ENCODE measurements at regions not wholly inside any gene's neighbourhood (a gene's known extent, or its start where the extent isn't known, plus 50 kb on each side); places are given as distances from the start of the nearest gene placed in this dataset.

- no peak for DNase-seq
- Mint-ChIP-seq H3K36me3 (no peaks in the 10 kb centered on the region), H3K27me3 (no peaks in the 10 kb centered on the region), H3K4me1 (no peaks in the 10 kb centered on the region), H3K27ac (no peak overlapping the region), H3K4me3 (no peak overlapping the region), H3K9me3 (peaks cover 10% of the 10 kb centered on the region)
Measured at GRCh38 chr4:188818300-188818699, 679.1 kb downstream of the TRIML1 start.

GRCh38 chr4:188819233-188819632, 680.0 kb downstream of the TRIML1 start:
- Mint-ChIP-seq H3K4me3 (no peak overlapping the region), H3K4me1 (no peaks in the 10 kb centered on the region), H3K9me3 (peaks cover 7% of the 10 kb centered on the region), H3K27ac (no peak overlapping the region), H3K36me3 (no peaks in the 10 kb centered on the region), H3K27me3 (no peaks in the 10 kb centered on the region)
- no peak for DNase-seq

- H3K4me3 Mint-ChIP-seq = no peak overlapping the region
- no peaks in the 10 kb centered on the region for H3K27me3 Mint-ChIP-seq
- H3K9me3 Mint-ChIP-seq = peaks cover 8% of the 10 kb centered on the region
- no peaks in the 10 kb centered on the region for H3K36me3 Mint-ChIP-seq
- H3K4me1 Mint-ChIP-seq = no peaks in the 10 kb centered on the region
- DNase-seq = no peak
- no peak overlapping the region for H3K27ac Mint-ChIP-seq
Measured at GRCh38 chr4:188821500-188821899, 682.3 kb downstream of the TRIML1 start.

GRCh38 chr4:188822698-188823097, 683.5 kb downstream of the TRIML1 start:
- no peaks in the 10 kb centered on the region for H3K27me3 Mint-ChIP-seq
- no peaks in the 10 kb centered on the region for H3K36me3 Mint-ChIP-seq
- no peak overlapping the region for H3K4me3 Mint-ChIP-seq
- peaks cover 6% of the 10 kb centered on the region for H3K9me3 Mint-ChIP-seq
- H3K27ac Mint-ChIP-seq = no peak overlapping the region
- H3K4me1 Mint-ChIP-seq = no peaks in the 10 kb centered on the region
- DNase-seq = no peak

- no peaks in the 10 kb centered on the region for H3K36me3 Mint-ChIP-seq
Measured at GRCh38 chr4:188824553-188824952, 685.3 kb downstream of the TRIML1 start.

GRCh38 chr4:188826393-188826792, 687.2 kb downstream of the TRIML1 start:
- Mint-ChIP-seq H3K4me3 (no peak overlapping the region), H3K4me1 (no peaks in the 10 kb centered on the region), H3K9me3 (peaks cover 8% of the 10 kb centered on the region), H3K27ac (no peak overlapping the region), H3K36me3 (no peaks in the 10 kb centered on the region), H3K27me3 (no peaks in the 10 kb centered on the region)
- no peak for DNase-seq

More at GRCh38 chr4:188824553-188824952, 685.3 kb downstream of the TRIML1 start:
- Mint-ChIP-seq H3K27ac (no peak overlapping the region), H3K27me3 (no peaks in the 10 kb centered on the region), H3K4me1 (no peaks in the 10 kb centered on the region), H3K4me3 (no peak overlapping the region), H3K9me3 (peaks cover 8% of the 10 kb centered on the region)
- no peak for DNase-seq

- no peaks in the 10 kb centered on the region for H3K27me3 Mint-ChIP-seq
- no peaks in the 10 kb centered on the region for H3K36me3 Mint-ChIP-seq
- no peaks in the 10 kb centered on the region for H3K4me1 Mint-ChIP-seq
- no peak overlapping the region for H3K27ac Mint-ChIP-seq
- H3K9me3 Mint-ChIP-seq = peaks cover 8% of the 10 kb centered on the region
- no peak overlapping the region for H3K4me3 Mint-ChIP-seq
- no peak for DNase-seq
Measured at GRCh38 chr4:188839704-188840103, 700.5 kb downstream of the TRIML1 start.

GRCh38 chr4:188841523-188841922, 702.3 kb downstream of the TRIML1 start:
- no peak for DNase-seq
- no peaks in the 10 kb centered on the region for H3K4me1 Mint-ChIP-seq
- no peaks in the 10 kb centered on the region for H3K27me3 Mint-ChIP-seq
- H3K9me3 Mint-ChIP-seq = peaks cover 8% of the 10 kb centered on the region
- no peak overlapping the region for H3K4me3 Mint-ChIP-seq
- no peak overlapping the region for H3K27ac Mint-ChIP-seq
- H3K36me3 Mint-ChIP-seq = no peaks in the 10 kb centered on the region

- Mint-ChIP-seq H3K27me3 (no peaks in the 10 kb centered on the region), H3K36me3 (no peaks in the 10 kb centered on the region), H3K4me1 (no peaks in the 10 kb centered on the region), H3K9me3 (peaks cover 26% of the 10 kb centered on the region), H3K4me3 (no peak overlapping the region), H3K27ac (no peak overlapping the region)
- no peak for DNase-seq
Measured at GRCh38 chr4:188854436-188854835, 715.2 kb downstream of the TRIML1 start.

GRCh38 chr4:188858696-188859095, 719.5 kb downstream of the TRIML1 start:
- Mint-ChIP-seq H3K4me3 (no peak overlapping the region), H3K4me1 (no peaks in the 10 kb centered on the region), H3K36me3 (no peaks in the 10 kb centered on the region), H3K9me3 (peaks cover 29% of the 10 kb centered on the region), H3K27ac (no peak overlapping the region), H3K27me3 (no peaks in the 10 kb centered on the region)
- no peak for DNase-seq

GRCh38 chr4:188864741-188865140, 725.5 kb downstream of the TRIML1 start:
- Mint-ChIP-seq H3K9me3 (peaks cover 24% of the 10 kb centered on the region), H3K4me3 (no peak overlapping the region)

GRCh38 chr4:188867796-188868195, 728.6 kb downstream of the TRIML1 start:
- Mint-ChIP-seq H3K9me3 (peaks cover 12% of the 10 kb centered on the region), H3K27ac (no peak overlapping the region), H3K4me1 (no peaks in the 10 kb centered on the region), H3K36me3 (no peaks in the 10 kb centered on the region), H3K27me3 (no peaks in the 10 kb centered on the region), H3K4me3 (no peak overlapping the region)
- DNase-seq = no peak

More at GRCh38 chr4:188864741-188865140, 725.5 kb downstream of the TRIML1 start:
- Mint-ChIP-seq H3K36me3 (no peaks in the 10 kb centered on the region), H3K4me1 (no peaks in the 10 kb centered on the region), H3K27ac (no peak overlapping the region), H3K27me3 (no peaks in the 10 kb centered on the region)
- no peak for DNase-seq

GRCh38 chr4:188869581-188869980, 730.3 kb downstream of the TRIML1 start:
- Mint-ChIP-seq H3K27me3 (no peaks in the 10 kb centered on the region), H3K27ac (no peak overlapping the region), H3K4me1 (no peaks in the 10 kb centered on the region), H3K4me3 (no peak overlapping the region), H3K9me3 (peaks cover 7% of the 10 kb centered on the region), H3K36me3 (no peaks in the 10 kb centered on the region)
- DNase-seq = no peak

GRCh38 chr4:188872809-188873208, 733.6 kb downstream of the TRIML1 start:
- Mint-ChIP-seq H3K9me3 (peaks cover 3% of the 10 kb centered on the region), H3K27ac (no peak overlapping the region), H3K4me1 (no peaks in the 10 kb centered on the region), H3K36me3 (no peaks in the 10 kb centered on the region), H3K4me3 (no peak overlapping the region), H3K27me3 (no peaks in the 10 kb centered on the region)
- no peak for DNase-seq

- no peaks in the 10 kb centered on the region for H3K27me3 Mint-ChIP-seq
- H3K9me3 Mint-ChIP-seq = no peaks in the 10 kb centered on the region
- H3K4me3 Mint-ChIP-seq = no peak overlapping the region
- H3K4me1 Mint-ChIP-seq = no peaks in the 10 kb centered on the region
- H3K36me3 Mint-ChIP-seq = no peaks in the 10 kb centered on the region
- no peak for DNase-seq
- no peak overlapping the region for H3K27ac Mint-ChIP-seq
Measured at GRCh38 chr4:188876881-188877280, 737.6 kb downstream of the TRIML1 start.

- Mint-ChIP-seq H3K36me3 (no peaks in the 10 kb centered on the region), H3K9me3 (peaks cover 3% of the 10 kb centered on the region), H3K4me3 (no peak overlapping the region), H3K27me3 (no peaks in the 10 kb centered on the region), H3K27ac (no peak overlapping the region), H3K4me1 (no peaks in the 10 kb centered on the region)
- no peak for DNase-seq
Measured at GRCh38 chr4:188879598-188879997, 740.4 kb downstream of the TRIML1 start.

GRCh38 chr4:188887905-188888304, 748.7 kb downstream of the TRIML1 start:
- DNase-seq = no peak
- no peak overlapping the region for H3K27ac Mint-ChIP-seq
- no peaks in the 10 kb centered on the region for H3K27me3 Mint-ChIP-seq
- no peaks in the 10 kb centered on the region for H3K4me1 Mint-ChIP-seq
- H3K9me3 Mint-ChIP-seq = peaks cover 6% of the 10 kb centered on the region
- no peaks in the 10 kb centered on the region for H3K36me3 Mint-ChIP-seq
- H3K4me3 Mint-ChIP-seq = no peak overlapping the region
